Stimulated activated naive CD8-positive, alpha-beta T cell treated with anti-CD3 and anti-CD28 coated beads, Interleukin-15, Interleukin-2, amounts not matched to agents 100 U/mL and 50 U/mL, for 24 hours (primary cell): ENCODE measurements at regions not wholly inside any gene's neighbourhood (a gene's known extent, or its start where the extent isn't known, plus 50 kb on each side); places are given as distances from the start of the nearest gene placed in this dataset.

ENCODE experiments used
- ATAC-seq: fragments of 150-1000 bp; cut with Tn5 transposase; one replicate; pipeline ENCODE4 v1.10.0; 2021
- DNase-seq: peaks from one replicate; pipeline ENCODE4 v3.0.0; 2021

DNA sequence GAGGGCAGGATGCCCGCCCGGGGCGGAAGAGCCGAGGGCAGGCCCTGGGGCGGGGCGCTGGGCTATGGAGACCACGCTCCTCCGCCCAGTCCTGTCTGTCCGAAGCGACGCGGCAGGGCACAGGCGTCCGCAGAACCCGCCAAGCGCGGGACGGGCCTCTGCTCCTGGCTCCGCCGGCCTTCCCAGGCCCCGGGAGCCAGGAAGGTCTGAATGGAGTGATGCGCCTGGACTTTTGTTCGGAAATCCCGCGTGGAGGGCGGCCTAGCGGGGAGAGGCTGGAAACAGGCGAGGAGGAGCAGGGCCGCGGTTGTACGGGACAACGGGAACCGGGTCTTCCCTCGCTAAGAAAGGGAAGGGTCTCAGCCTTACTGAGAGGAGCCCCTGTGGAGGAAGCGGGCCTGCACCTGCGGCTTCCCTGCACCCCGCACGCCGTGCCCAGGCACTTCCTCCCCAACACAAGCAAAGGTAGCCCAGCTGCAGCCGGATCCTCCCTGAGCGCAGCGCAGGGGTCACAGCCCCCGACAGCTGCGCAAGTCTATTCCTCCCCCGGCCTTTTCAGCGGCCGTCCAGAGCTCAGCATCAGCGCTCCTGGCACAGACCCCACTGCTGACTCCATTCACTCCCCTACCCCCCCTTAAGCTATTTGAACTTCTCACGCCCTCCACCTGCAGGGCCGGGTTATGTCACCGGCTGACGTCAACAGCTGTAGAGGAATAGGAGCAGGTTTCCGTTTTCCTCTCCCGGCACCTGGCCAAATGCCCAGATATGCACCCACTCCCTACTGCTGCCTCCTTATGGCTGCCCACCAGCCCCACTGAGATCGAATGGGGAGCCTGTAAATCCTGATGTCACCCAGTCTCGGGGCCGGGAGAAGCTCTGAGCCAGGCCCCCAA lies 143.2 kb upstream of the RET start:
- DNase-seq = peak; percentile 24
- ATAC-seq = peak; percentile 29

- DNase-seq = no peak
- no peak for ATAC-seq
Measured at GRCh38 chr10:42934351-42934811, 142.5 kb upstream of the RET start.

DNA sequence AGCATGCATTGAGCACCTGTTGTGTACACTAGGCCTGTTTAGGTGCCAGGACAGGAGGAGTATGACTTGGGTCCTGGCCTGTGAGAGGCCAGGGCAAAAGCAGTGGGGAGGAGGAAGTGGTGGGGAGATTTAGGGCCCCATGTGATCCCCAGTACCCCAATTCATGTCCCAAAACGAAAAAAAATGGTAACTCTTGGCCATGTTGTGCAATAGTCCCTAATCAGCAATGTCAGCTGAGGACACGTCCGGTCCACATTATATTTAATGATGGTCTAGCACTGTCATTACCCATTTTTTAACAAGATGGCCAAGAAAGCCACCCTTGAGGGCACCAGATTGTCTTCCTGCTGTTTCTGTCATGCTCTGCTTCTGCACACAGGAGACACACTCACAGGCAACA lies 142.0 kb upstream of the RET start:
- no peak for ATAC-seq

DNA sequence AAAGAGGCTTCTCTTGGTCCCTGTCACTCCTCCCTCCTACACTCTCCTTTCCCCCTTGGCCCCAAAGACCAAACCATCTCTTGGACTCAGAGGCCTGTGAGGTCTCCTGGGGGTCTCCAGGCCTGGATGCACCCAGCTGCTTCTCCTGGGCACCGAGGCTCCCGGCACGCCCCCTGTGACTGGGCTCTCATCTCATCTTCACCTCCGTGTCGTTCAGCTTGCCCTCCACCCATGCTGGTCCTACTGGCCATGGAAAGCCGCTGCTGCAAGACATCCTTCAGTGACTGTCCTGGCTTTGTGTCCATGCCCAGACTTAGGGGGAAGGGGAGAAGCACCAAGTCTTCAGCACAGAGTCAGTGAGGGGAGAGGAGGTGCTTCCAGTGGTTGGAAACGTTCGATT lies 141.4 kb upstream of the RET start:
- DNase-seq (no peak), ATAC-seq (no peak)

More for the DNA sequence above, 142.0 kb upstream of the RET start:
- no peak for DNase-seq

GRCh38 chr10:42936580-42936979 lies 140.3 kb upstream of the RET start:
- no peak for DNase-seq
- no peak for ATAC-seq

DNA sequence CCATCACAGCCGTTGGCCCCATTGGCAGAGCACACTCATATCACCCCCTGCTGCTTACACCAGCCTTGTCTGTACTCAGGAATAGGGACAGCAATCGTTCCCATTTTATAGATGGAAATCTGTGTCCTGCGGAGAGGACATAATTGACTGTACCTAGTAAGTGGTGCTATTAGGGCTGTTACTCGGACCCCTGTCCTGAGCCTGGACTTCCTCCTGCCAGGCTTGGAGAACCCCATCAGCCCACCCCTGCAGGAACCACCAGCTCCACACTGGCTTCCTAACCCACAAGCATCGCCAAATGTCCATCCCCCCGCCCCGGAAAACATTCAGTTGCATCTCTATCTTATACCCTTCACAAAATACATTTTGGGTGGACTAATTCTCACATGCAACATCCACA lies 139.8 kb upstream of the RET start:
- no peak for DNase-seq
- no peak for ATAC-seq

- ATAC-seq = no peak
- no peak for DNase-seq
Measured at GRCh38 chr10:42937649-42938180, 139.2 kb upstream of the RET start.

DNA sequence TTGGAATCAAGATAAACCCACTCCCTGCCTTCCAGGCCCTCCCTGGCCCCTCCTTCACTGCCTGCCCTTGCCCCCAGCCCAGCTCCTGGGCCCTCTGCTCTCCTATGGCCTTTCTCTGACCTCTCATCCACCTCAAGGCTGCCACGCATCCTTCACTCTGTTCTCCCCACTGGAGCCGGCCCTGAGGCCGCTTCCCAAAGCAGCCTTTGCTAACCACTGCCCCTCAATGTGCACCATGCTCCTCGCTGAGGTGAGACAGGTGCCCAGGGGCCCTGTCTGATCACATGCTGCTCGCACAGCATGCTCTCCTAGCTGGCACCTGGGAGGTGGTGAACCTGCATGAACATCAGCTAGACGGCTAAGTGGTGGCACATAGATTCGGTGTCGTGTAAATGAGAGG lies 138.5 kb upstream of the RET start:
- DNase-seq (no peak), ATAC-seq (no peak)

GRCh38 chr10:42939237-42939636 lies 137.6 kb upstream of the RET start:
- DNase-seq (no peak), ATAC-seq (no peak)

DNA sequence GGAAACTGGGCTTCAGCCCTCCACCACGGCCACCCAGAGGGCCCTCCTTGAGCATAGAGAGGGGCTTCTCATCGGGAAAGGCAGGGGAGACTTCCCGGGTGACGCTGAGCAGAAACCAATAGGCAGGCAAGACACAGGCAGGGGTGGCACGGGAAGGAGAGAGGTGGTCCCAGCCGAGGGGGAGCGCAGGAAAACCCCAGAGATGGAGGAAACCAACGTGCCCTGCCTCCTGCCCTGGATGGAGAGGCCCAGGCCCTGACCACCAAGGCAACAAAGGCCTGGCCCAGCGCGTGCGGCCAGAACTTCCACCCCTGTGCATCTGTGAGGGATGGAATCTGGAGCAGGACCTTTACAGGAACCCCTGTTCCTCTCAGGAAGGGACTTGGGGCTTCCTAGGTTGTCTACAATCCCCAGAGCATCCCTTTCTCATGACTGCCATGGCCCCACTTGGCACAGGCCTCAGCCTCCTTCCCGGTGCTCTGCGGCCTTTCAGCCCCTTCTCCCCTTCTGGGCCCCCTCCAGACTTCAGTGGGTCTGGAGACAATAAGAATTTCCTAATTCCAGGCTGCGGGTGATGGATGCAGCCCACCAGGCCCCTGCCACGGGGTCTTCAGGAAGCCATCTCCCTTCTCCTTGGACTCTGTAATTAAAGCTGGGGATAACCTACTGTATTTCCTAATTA lies 137.0 kb upstream of the RET start:
- DNase-seq = no peak
- no peak for ATAC-seq

DNA sequence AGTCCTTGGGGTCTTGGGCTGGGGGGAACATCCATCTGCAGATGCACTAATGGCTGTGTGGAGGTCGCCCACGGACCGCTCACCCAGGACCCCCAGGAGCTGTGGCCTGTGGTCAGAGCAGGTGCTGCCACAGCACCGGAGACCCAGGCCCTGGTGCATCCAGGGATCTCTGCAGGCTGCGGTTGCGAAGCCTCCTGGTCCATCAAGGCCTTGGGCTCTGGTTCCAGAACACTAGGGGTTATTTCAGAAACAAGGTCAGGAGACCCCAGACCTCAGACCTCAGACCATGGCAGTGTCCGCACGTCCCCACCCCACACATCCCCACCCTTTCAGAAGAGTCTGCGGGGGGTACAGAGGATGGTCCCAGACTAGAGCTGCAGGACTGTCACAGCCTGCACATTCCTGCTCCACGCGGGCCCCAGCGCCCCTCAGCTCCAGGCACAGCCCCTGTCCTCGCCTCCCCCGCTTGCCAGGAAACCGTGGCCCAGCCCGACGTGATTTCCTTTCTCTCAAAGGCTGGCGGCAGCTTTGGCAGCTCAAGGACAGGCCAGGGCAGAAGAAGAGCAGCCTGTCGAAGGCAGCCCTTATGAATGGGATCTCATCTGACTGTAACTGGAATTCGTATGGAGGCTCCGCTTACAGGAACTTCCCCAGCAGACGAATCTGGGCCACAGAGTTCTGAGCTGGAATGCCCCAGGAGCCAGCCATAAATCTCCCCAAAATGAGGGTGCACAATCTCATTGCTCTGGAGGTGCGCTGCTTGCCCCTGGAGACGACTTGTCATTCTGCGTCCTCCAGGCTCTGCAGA lies 136.2 kb upstream of the RET start:
- ATAC-seq (no peak), DNase-seq (no peak)

DNA sequence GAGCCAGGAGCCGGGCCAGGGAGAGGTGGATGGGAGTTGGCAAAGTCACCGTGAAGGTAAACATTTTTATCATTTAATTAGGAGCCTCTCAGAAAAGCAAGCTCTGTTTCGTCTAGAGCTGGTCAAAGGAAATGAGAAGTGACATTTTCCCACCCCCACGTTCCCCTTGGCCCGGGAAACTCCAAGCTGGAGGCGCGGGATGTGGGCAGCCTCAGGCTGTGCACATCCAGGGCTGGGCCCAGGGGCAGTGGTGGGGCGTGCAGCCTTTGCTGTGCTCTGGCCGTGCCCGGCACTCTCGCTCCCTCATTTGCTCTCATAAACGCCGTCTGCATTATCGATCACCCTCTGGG lies 135.6 kb upstream of the RET start:
- no peak for DNase-seq
- no peak for ATAC-seq

DNA sequence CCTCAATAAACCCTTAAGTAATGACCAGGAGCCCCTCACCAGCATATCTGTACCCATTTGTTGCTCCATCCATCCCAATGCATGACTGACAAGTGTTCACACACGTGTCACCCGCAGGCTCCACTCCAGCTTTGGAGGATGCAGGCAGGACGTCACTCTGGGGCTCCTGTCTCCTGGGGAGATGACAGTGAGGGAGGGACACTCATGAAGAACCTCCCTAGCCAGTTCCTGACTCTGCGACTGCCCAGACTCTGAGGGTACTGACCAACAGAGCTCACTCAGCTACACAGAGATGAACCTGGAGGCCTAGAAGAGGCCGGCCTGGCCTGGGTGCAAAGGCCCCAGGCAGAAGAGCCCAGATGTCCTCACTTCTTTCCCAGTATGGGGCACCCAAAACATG lies 135.1 kb upstream of the RET start:
- DNase-seq = no peak
- ATAC-seq = no peak

GRCh38 chr10:42942279-42942950 lies 134.5 kb upstream of the RET start:
- no peak for DNase-seq
- ATAC-seq = no peak

GRCh38 chr10:42943025-42943818 lies 133.6 kb upstream of the RET start:
- DNase-seq (no peak), ATAC-seq (no peak)

DNA sequence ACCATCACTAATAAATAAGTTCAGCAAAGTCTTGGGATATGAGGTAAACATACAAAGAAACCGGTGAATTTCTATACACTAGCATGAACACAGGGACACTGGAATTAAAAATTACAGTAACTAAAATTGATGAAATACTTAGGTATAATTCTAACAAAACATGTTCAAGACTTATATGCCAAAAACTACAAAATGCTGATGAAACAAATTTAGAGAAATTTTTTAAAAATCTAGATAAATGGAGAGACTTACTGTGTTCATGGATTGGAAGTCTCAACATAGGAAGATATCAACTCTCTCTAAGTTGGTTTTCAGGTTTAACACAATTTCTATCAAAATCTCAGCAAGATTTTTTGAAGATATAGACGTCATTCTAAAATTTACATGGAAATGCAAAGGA lies 128.8 kb upstream of the RET start:
- DNase-seq = no peak
- ATAC-seq = no peak

GRCh38 chr10:42949287-42949686 lies 127.6 kb upstream of the RET start:
- no peak for ATAC-seq
- DNase-seq = no peak

DNA sequence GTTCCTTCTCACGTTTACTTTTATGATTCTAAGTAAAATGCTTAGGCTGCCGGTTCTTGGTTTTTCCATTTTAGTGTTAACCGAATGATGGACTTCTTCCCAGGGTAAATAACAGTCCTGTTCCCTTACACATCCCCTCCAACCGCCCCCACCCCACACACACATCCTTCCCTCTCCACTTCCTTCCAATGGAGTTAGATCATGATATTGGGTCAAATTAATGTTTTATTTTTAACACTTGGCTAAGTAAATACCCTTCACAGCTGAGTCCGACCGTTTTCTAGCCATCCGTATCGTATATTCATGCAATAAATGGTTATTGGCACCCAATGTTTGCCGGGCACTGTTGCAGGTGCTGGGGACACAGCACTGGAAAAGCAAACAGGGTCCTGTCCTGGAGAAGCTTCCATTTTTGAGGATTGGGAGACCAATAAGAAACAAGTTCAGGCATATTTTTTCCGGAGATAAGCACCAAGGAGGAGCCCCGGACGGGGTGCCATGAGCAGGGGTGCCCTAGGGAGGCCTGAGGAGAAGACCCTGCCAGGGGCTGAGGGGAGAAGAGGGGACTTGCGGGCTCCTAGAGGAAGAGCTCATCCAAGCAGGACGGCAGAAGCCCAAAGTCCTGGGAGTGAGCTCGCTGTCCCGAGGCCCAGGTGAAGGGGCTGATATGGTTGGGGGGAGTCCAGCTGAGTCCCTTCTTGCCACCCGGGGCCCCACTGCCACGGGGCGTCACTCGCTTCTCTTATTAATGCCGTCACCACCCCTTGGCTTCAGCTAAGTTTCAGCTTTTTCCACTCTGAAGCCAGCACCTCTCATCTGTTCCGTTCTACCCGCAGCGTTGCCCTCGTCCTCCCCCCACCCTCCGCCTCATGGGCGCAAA lies 126.0 kb upstream of the RET start:
- ATAC-seq = no peak
- DNase-seq = no peak

DNA sequence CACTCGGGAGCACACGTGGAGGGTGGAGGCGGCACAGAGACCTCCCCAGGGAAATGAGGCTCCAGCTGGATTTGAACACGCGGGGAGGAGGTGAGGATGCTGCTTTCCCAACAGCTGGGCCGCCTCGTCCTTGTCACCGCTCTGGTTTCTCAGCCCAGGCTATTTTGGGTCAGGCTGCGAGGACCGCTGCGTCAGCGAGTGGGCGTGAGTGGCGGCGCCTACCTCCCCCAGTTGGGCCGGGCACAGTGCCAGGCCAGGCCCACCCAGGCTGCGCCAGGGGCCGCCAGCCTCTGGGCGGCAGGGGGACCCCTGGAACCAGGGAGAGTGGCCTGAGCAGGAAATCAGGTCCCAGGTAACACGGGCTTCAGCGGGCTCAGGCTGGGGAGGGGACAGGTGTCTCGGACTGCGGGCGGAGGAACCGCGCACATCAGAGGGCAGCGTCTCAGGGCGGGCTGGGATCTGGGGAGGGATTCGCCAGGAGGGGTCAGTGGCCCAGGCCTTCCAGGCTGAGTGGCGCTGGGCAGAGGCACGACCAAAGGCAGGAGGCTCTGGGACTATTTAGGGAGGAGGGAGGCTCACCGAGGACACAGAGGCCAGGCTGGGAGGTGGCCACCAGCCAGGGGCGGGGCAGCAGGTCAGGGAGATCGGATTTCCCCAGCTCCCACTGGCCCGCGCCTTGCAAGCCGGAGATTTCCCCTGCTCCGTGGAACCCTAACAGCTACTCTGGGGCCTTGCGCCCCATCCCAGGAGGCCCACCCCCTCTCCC lies 125.2 kb upstream of the RET start:
- DNase-seq = no peak
- ATAC-seq = no peak
